Colonic mucosa (tissue), 4 donors: ENCODE measurements at regions not wholly inside any gene's neighbourhood (a gene's known extent, or its start where the extent isn't known, plus 50 kb on each side); places are given as distances from the start of the nearest gene placed in this dataset.

Source experiments
- DNase-seq: peaks from one replicate; pipeline ENCODE4 v3.0.0-alpha.2; 2020
- H3K27ac ChIP-seq: fragments of 200-600 bp; one replicate; pipeline ENCODE4 v1.8.0; 2021
- H3K27me3 ChIP-seq: fragments of 200-600 bp; one replicate; pipeline ENCODE4 v1.8.0; 2021
- H3K36me3 ChIP-seq: fragments of 200-600 bp; one replicate; pipeline ENCODE4 v1.8.0; 2021
- H3K4me1 ChIP-seq: fragments of 200-600 bp; one replicate; pipeline ENCODE4 v1.8.0; 2021; ENCODE audit warnings: mild to moderate bottlenecking
- H3K4me3 ChIP-seq: fragments of 200-600 bp; one replicate; pipeline ENCODE4 v1.8.0; 2021
- H3K9ac ChIP-seq, 2 donors: one replicate each; pipeline ENCODE4 v1.7.0; 2013; ENCODE audit warnings: control low read depth in 2 of 2, low read depth in 2 of 2, low read length in 2 of 2
- H3K9me3 ChIP-seq: fragments of 200-600 bp; one replicate; pipeline ENCODE4 v1.8.0; 2021
- intact Hi-C: fragments of 100-400 bp; cut with DNase I; formaldehyde crosslinking; loops from one replicate; pipeline ENCODE4 v1.14.1; 2022
- TF ChIP-seq, protein P1 (sequence below): fragments of 200-600 bp; IDR thresholded peaks from one replicate; pipeline ENCODE4 v1.8.0; 2022; ENCODE audit warnings: antibody characterized with exemption, mild to moderate bottlenecking
- donor health status: healthy.
- donor health status: DM: no; HTN: no; CAD: no.
- donor health status: DM: no; HTN: no; CAD: no.

- intact Hi-C loops: no loop called here
These were observed 933.4 kb upstream of the PTPRD start for GRCh38 chr9:11546231-11546630.

DNA sequence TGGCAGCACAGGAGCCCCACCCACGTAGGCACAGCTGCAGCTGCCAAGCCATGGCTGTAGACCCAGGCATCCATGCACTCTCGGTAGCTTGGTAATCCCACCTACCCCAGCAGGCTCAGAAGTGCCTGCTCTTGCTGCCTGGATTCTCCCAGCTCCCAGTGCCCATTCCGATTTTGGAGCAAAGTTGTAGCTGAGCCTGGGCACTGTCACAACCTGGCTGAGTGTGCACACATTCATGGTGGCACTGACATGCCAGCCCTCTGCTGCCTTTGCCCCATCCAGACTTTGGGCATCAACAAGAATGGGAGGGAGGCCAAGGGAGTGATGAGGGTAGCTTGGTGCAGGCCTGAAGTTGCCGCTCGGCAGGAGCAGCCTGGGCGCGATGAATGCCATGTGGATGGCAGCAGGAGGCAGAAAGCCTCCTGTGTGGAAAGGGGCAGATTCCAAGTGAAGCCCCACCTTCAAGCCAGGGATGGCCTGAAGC lies 936.6 kb upstream of the PTPRD start:
- DNase-seq: no peak
- TF ChIP-seq, protein P1, sequence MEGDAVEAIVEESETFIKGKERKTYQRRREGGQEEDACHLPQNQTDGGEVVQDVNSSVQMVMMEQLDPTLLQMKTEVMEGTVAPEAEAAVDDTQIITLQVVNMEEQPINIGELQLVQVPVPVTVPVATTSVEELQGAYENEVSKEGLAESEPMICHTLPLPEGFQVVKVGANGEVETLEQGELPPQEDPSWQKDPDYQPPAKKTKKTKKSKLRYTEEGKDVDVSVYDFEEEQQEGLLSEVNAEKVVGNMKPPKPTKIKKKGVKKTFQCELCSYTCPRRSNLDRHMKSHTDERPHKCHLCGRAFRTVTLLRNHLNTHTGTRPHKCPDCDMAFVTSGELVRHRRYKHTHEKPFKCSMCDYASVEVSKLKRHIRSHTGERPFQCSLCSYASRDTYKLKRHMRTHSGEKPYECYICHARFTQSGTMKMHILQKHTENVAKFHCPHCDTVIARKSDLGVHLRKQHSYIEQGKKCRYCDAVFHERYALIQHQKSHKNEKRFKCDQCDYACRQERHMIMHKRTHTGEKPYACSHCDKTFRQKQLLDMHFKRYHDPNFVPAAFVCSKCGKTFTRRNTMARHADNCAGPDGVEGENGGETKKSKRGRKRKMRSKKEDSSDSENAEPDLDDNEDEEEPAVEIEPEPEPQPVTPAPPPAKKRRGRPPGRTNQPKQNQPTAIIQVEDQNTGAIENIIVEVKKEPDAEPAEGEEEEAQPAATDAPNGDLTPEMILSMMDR: no peak
- Histone ChIP-seq H3K36me3 (no peaks in the 10 kb centered on the region), H3K4me3 (no peak overlapping the region), H3K27ac (no peak overlapping the region), H3K9ac (no peak overlapping the region), H3K27me3 (no peaks in the 10 kb centered on the region), H3K4me1 (no peaks in the 10 kb centered on the region), H3K9me3 (no peaks in the 10 kb centered on the region)
- intact Hi-C loops: no loop called here

More at GRCh38 chr9:11546231-11546630, 933.4 kb upstream of the PTPRD start:
- TF ChIP-seq, protein P1: no peak
- Histone ChIP-seq H3K27me3 (no peaks in the 10 kb centered on the region), H3K4me1 (no peaks in the 10 kb centered on the region), H3K36me3 (no peaks in the 10 kb centered on the region), H3K4me3 (no peak overlapping the region), H3K9ac (no peak overlapping the region), H3K27ac (no peak overlapping the region), H3K9me3 (no peaks in the 10 kb centered on the region)
- no peak for DNase-seq

DNA sequence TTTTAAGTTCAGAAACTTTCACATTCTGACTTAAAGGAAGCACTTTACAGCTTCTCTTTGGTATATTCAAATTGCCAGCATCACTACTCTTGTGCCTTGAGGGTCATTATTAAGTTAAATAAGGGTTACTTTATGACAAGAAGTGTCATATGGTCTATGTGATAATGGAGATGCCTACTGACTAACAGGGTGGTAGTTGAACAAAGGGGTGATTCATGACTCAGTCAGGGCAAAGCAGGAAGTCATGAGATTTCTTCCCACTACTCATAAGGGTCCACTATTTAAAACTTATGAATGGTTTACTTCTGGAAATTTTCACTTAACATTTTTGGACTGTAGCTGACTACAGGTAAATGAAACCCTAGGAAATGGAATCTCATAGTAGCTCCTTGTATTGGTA lies 938.3 kb upstream of the PTPRD start:
- Histone ChIP-seq H3K36me3 (no peaks in the 10 kb centered on the region), H3K9ac (no peak overlapping the region), H3K27ac (no peak overlapping the region), H3K9me3 (no peaks in the 10 kb centered on the region), H3K4me3 (no peak overlapping the region), H3K27me3 (no peaks in the 10 kb centered on the region), H3K4me1 (no peaks in the 10 kb centered on the region)
- TF ChIP-seq, protein P1: no peak
- no peak for DNase-seq
- intact Hi-C loops: no loop called here

DNA sequence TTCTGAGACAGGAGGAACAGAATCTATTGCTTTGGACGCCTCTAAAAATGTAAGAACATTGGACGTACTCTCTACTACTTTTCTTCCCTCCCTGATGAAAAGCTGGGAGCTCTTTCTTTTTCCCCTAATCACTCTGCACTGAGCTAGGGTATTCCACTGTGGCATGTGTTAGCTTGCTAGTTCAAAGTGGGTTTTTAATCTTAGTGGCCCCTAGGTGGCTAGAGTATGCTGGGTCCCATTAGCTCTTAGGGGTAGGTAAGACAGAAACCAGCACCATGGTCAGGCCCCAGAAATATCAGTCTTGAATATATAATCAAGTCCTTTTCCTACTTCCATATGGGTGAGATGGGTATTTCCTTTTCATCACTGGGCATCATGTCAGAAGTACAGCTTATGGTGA lies 945.2 kb upstream of the PTPRD start:
- Histone ChIP-seq H3K9me3 (no peaks in the 10 kb centered on the region), H3K36me3 (no peaks in the 10 kb centered on the region), H3K27me3 (no peaks in the 10 kb centered on the region), H3K9ac (no peak overlapping the region), H3K4me1 (no peaks in the 10 kb centered on the region), H3K4me3 (no peak overlapping the region), H3K27ac (no peak overlapping the region)
- DNase-seq: no peak
- intact Hi-C loops: no loop called here
- TF ChIP-seq, protein P1: no peak

GRCh38 chr9:11559001-11559776 lies 946.4 kb upstream of the PTPRD start:
- no peak overlapping the region for H3K9ac ChIP-seq
- DNase-seq: no peak
- no peaks in the 10 kb centered on the region for H3K36me3 ChIP-seq
- TF ChIP-seq, protein P1: no peak
- intact Hi-C loops: no loop called here
- no peak overlapping the region for H3K4me3 ChIP-seq
- no peaks in the 10 kb centered on the region for H3K4me1 ChIP-seq
- H3K27me3 ChIP-seq: no peaks in the 10 kb centered on the region
- no peaks in the 10 kb centered on the region for H3K9me3 ChIP-seq
- no peak overlapping the region for H3K27ac ChIP-seq
